NCI-H774 (cell line): ENCODE measurements at regions not wholly inside any gene's neighbourhood (a gene's known extent, or its start where the extent isn't known, plus 50 kb on each side); places are given as distances from the start of the nearest gene placed in this dataset.
A peak's percentile ranks its signal among the peaks of the same experiment; 100 is the strongest.
"Not testable (repeated sequence)": the region's sequence is repeated elsewhere in the genome, so short reads cannot be mapped to it uniquely, and the experiment has no call there.

Experiments used
- DNase-seq: peaks from one replicate; lab custom pipeline; 2025; lab: John Stamatoyannopoulos, UW

DNA sequence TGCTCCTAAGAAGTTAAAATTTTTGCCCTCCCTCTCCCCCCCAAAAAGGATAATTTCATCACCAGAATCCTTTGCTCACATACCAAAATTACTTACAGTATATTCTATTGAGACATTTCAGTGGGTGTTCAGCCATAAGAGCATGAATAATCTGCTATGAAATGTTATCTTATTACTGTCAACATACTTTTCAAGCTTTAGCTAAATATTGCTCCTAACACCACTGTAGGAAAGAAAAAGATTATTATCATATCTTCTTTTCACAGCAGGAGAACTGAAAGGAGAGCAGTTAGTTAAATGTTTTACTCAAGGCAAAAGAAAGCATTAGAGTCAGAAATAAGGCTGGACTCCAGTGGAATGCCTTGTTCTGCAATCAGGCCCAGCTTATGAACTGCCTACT lies 231.0 kb upstream of the GYPA start:
- DNase-seq = no peak

- no peak for DNase-seq
These were observed 233.5 kb upstream of the GYPA start for GRCh38 chr4:144374065-144374464.

DNA sequence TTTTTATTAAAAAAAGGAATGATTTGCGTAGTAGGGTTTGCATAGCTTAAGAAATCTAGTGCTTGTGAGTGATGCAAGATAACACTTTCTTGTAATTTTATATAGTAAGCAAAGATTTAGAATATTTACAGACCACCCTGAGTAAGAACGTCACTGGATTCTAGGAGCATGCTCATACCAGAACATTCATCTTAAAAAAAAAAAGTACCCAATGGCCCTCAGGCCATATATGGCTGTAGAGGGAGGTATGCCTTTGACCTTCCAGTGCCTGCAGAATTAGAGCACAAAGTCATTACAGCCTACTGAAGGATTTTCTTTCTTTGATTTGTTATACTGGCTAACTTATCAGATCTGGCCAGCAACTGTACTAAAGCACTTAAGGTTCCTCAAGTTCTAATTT lies 236.3 kb upstream of the GYPA start:
- DNase-seq = no peak

DNA sequence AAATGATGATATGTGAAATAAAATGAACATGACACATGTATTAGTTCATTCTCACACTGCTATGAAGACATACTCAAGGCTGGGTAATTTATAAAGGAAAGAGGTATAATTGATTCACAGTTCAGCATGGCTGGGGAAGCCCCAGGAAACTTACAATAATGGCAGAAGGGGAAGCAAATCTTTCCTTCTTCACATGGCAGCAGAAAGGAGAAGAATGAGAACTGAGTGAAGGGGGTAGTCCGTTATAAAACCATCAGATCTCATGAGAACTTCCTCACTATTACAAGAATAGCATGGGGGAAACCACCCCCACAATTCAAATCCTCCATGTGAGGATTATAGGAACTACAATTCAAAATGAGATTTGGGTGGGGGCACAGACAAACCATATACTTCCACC lies 243.9 kb upstream of the GYPA start:
- DNase-seq = no peak

GRCh38 chr4:144399927-144400326 lies 246.0 kb upstream of the HHIP start:
- no peak for DNase-seq

- no peak for DNase-seq
These were observed 243.8 kb upstream of the HHIP start for GRCh38 chr4:144402176-144402575.

DNA sequence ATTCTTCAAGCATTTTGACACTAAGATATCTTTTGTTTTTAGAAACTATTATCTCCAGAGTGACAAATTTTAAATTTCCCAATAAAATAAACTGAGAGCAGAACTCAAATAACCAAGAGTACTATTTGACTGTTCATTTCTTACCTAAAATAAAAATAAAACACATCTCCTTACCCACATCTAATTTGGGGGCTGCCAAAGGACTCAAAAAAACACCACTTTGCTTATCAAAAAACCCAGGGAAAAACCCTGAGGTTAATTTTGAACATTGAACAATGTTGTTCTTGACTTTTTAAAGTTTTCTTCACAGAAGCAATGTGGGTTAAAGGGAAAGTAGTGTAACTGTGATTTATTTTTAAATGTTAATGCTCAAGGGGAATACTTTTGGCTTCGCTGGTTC lies 243.0 kb upstream of the HHIP start:
- DNase-seq = no peak

DNA sequence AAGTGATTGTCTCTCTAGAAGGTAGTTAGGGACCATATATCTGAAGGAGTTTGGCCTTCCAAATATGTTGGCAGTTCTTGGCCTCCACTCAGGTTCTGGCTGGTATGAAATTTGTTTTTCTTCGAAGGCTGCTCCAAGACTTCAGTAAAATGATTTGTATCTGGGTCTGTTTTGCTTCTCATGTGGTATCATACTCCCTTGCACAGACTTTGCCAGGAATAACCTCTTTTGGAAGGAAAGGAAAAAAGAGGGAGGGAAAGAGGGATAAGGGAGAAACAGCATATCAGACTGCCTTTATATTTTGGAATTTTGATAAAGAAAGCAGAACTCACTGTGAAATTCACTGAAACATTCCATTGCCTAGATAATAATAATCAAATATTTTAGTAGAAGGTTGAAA lies 242.1 kb upstream of the HHIP start:
- no peak for DNase-seq

DNA sequence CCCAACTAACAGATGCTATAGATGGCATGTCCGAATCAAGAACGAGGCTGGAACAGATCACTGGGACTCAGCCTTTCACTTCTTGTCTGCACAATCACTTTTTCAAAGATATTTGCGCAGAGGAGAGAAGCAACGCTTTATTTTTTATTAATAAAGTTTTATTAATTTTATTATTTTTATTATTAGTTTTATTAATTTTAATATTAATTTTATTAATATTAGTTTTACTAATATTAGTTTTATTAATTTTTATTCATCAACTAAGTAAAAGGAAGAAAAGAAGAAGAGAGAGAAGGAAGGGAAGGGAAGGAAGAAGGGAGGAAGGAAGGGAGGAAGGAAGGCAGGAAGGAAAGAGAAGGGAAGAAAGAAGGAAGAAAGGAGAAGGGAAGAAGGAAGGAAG lies 236.4 kb upstream of the HHIP start:
- DNase-seq = no peak

DNA sequence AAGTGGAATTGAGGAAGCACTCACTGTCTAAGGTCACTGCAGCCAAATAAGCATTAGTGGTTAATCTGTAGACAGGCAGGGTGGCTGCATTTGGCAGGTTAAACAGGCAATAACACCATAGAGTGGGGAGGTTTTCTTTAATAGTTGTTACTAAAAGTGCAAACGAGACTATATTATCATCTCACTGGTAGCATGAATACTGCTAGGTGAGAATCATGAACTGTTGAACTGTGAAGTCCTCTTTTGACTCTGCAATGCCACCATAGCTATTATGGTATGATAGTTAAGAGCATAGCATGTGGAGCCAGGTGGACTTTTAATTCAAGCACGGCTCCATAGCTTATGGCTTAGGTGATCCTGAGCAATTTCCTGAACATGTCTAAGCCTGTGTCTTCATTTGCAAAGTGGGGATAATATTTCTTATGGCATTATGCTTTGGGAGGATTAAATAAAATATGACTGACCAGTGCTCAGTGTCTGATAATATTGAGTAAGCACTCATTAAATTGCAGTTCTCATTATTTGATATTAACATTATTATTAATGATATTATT lies 235.6 kb upstream of the HHIP start:
- DNase-seq = no peak

DNA sequence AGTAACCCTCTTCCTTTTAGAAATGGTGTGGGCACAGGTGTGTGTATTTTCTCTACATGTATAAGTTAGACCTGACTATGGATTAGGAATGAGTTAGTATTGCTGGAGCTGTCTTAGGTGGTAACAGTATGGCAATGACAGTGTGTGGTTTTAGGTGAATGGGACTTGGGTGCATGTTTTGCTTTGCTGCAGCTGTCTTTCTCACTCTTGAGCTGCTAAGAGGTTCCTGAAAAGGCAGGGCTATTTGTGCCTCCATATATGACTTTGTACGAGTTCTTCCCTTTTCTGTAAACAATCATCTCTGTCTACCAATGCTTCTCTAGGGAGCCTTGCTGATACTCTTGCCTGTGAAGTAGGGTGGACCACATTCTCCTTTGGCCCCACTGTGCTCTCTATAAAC lies 234.8 kb upstream of the HHIP start:
- DNase-seq = no peak

- DNase-seq = no peak
These were observed 234.3 kb upstream of the HHIP start for GRCh38 chr4:144411700-144412099.

GRCh38 chr4:144421056-144421455 lies 224.9 kb upstream of the HHIP start:
- DNase-seq = no peak

- no peak for DNase-seq
These were observed 224.0 kb upstream of the HHIP start for GRCh38 chr4:144421839-144422565.

GRCh38 chr4:144423930-144424329 lies 222.0 kb upstream of the HHIP start:
- no peak for DNase-seq

DNA sequence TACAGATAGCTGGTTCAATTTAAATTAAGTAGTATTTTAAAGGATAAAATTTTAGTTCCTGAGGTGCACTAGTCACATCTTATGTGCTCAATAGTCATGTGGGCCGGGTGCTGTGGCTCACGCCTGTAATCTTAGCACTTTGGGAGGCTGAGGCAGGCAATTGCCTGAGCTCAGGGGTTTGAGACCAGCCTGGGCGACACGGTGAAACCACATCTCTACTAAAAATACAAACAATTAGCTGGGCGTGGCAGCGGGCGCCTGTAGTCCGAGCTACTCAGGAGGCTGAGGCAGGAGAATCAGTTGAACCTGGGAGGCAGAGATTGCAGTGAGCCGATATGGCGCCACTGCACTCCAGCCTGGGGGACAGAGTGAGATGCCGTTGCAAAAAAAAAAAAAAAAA lies 219.9 kb upstream of the HHIP start:
- not testable (repeated sequence) for DNase-seq

DNA sequence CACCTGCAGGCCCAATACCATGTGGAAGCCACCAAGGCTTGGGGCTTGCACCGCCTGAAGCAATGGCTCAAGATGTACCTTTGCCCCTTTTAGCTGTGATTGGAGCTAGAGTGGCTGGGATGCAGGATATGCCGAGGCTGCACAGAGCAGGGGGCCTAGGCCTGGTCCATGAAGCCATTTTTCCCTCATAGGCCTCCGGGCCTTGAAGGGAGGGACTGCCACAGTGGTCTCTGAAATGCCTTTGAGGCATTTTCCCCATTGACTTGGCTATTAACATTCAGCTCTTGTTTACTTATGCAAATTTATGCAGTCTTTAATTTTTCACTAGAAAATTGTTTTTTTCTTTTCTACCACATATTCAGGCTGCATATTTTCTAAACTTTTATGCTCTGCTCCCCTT lies 203.2 kb upstream of the HHIP start:
- DNase-seq = no peak

- no peak for DNase-seq
These were observed 196.3 kb upstream of the HHIP start for GRCh38 chr4:144449611-144450010.

DNA sequence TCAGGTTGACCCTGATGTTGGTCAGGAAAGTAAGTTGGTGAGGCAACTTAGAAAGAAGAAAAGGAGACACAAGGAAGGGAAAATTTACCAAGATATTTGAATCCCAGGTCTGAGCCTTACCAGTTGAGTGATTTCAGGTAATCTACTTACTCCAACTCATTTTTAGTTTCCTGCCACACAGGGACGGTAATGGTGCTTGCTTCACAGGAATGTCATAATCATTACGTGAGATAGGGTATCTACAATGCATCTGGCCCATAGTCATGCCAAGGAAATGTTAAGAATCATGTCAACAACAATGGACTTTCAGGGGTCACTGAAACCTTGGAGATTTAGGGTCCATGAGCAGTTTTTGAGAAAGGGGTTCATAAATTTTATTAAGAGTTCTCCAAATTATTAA lies 195.4 kb upstream of the HHIP start:
- DNase-seq = no peak

GRCh38 chr4:144451766-144452450 lies 194.0 kb upstream of the HHIP start:
- DNase-seq = no peak

DNA sequence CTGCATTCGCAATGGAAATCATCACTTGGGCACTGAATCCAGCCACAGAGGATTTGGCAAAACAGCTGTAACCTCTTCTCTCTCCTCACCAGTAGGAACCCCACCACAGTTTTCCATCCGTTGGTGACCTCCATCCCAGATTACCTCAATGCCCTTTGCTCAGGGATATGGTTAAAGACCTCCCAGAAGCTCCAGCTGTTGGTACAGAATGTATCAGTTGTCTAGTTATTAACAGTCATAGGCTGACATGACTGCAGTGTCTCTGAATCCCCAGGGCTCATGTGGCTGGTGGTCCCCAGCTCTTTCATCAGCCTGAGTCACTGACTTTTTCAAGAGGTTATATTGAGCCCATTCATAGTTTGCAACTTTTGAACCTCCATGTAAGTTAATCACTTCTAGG lies 189.8 kb upstream of the HHIP start:
- no peak for DNase-seq

DNA sequence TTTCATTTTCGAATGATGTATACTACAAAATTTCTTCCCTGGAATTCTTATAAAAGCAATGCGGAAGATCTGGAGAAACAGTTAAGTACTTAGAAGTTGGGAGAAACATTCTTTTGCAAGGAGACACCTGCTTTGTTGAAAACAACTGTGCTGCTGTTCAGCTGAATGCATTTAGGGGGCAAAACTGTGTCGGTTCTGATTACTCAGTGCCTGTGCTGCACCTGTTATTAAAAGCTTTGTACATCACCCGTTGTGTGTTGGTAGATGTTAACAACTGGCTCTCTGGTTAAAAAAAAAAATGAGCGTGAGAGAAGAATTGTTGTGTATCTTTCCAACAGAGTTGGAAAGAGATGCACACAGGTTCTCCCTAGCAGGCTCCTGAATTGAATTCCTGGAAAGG lies 184.1 kb upstream of the HHIP start:
- DNase-seq = peak; percentile 2

DNA sequence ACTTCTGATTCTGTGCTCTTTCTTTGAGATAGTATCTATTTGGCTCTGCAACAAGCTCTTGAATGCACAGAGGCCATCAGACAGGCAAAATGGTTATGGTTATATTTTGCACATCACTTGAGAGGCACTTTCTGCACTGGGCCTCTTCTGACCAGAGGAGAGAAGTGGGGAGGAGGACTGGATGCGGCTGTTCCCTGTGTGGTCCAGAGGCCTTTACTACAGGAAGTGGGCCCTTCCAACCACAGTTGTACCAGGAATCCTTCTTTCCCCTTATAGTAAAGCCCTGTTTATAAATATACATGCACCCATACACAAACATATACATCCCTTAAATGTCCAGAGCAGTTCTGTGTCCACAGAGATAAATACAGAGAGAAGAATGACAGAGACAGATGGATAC lies 182.7 kb upstream of the HHIP start:
- no peak for DNase-seq

- DNase-seq = no peak
These were observed 182.1 kb upstream of the HHIP start for GRCh38 chr4:144463896-144464295.
